ENCODE measurements at regions not wholly inside any gene's neighbourhood (a gene's known extent, or its start where the extent isn't known, plus 50 kb on each side); places are given as distances from the start of the nearest gene placed in this dataset.

DNA sequence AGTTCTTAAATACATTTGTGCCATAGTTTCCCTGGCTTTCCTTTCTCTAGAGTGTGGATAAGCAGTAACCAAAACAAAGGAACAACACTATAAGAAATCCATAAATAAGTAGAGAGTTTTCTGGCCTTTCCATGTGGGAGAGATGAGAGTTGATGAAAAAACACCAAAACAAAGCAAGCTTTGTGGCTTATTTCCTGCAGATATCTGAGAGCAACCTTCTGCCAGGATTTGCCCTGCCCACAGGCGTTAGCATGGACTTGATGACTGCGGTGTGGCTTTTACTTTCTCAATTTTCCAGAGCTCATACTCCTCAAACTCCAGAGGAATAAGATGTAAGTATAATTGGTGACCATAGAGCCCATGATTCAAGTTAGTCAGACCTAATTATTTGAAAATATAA is 194.9 kb downstream of the RAP2B start:
- TF ChIP-seq, protein P1, sequence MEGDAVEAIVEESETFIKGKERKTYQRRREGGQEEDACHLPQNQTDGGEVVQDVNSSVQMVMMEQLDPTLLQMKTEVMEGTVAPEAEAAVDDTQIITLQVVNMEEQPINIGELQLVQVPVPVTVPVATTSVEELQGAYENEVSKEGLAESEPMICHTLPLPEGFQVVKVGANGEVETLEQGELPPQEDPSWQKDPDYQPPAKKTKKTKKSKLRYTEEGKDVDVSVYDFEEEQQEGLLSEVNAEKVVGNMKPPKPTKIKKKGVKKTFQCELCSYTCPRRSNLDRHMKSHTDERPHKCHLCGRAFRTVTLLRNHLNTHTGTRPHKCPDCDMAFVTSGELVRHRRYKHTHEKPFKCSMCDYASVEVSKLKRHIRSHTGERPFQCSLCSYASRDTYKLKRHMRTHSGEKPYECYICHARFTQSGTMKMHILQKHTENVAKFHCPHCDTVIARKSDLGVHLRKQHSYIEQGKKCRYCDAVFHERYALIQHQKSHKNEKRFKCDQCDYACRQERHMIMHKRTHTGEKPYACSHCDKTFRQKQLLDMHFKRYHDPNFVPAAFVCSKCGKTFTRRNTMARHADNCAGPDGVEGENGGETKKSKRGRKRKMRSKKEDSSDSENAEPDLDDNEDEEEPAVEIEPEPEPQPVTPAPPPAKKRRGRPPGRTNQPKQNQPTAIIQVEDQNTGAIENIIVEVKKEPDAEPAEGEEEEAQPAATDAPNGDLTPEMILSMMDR (IDR thresholded peaks at IDR 0.05), result no peak
- no peak for TF ChIP-seq EZH2phosphoT487 (IDR thresholded peaks at IDR 0.05)
- TF ChIP-seq EZH2 (IDR thresholded peaks at IDR 0.05), result no peak
